Pons (tissue), 1 donor: ENCODE measurements at regions not wholly inside any gene's neighbourhood (a gene's known extent, or its start where the extent isn't known, plus 50 kb on each side); places are given as distances from the start of the nearest gene placed in this dataset.
"Not testable (repeated sequence)": the region's sequence is repeated elsewhere in the genome, so short reads cannot be mapped to it uniquely, and the experiment has no call there.

Experiments used
- DNase-seq: peaks from one replicate; pipeline ENCODE4 v3.0.0-alpha.2; 2016; ENCODE audit warnings: low spot score

- DNase-seq = no peak
These were observed 62.0 kb upstream of the UNC5A start for GRCh38 chr5:176748073-176748966.

- DNase-seq = no peak
These were observed 61.1 kb upstream of the UNC5A start for GRCh38 chr5:176748967-176749935.

- DNase-seq = no peak
These were observed 60.2 kb upstream of the UNC5A start for GRCh38 chr5:176750144-176750543.

GRCh38 chr5:176754376-176754973, 55.9 kb upstream of the UNC5A start:
- no peak for DNase-seq

- not testable (repeated sequence) for DNase-seq
These were observed 54.8 kb upstream of the UNC5A start for GRCh38 chr5:176755593-176755992.

GRCh38 chr5:176757569-176757968, 52.8 kb upstream of the UNC5A start:
- not testable (repeated sequence) for DNase-seq
